T47D (cell line): ENCODE measurements at regions not wholly inside any gene's neighbourhood (a gene's known extent, or its start where the extent isn't known, plus 50 kb on each side); places are given as distances from the start of the nearest gene placed in this dataset.
"Not testable (repeated sequence)": the region's sequence is repeated elsewhere in the genome, so short reads cannot be mapped to it uniquely, and the experiment has no call there.

ENCODE experiments used
- DNase-seq, 2 experiments: peaks; one replicate each; pipeline versions ENCODE4 v3.0.0 to v3.0.0-alpha.2; 2011 to 2012; ENCODE audit warnings: low read depth in 1 of 2, low spot score in 1 of 2
- JUND ChIP-seq: IDR thresholded peaks from 2 replicates; pipeline ENCODE4 v1.6.1; 2012; ENCODE audit warnings: low read depth
- in situ Hi-C: cut with HindIII; loops from 2 replicates; pipeline ENCODE4 v1.10.0; 2016; ENCODE audit warnings: low sequenced_read_pairs, low pct_unique_long_range_greater_than_20kb

DNA sequence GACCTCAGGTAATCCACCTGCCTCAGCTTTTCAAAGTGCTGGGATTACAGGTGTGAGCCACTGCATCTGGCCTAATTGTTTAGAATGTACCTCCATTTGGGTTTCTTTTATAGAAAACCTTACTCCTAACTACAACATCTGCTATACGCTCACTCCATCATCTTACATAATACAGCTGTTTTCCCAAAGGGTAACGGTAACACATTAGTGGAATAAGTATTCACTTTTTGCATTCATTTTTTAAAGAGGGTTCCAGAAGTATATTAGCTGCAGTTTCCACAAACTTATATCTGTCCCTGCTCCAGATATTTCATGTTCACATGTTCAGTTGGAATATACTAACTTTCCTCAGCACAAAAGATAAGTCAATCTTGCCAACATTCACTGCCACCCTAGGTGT lies 640.1 kb upstream of the FSHR start:
- in situ Hi-C loops = no loop called here
- TF ChIP-seq JUND = no peak
- DNase-seq = no peak

DNA sequence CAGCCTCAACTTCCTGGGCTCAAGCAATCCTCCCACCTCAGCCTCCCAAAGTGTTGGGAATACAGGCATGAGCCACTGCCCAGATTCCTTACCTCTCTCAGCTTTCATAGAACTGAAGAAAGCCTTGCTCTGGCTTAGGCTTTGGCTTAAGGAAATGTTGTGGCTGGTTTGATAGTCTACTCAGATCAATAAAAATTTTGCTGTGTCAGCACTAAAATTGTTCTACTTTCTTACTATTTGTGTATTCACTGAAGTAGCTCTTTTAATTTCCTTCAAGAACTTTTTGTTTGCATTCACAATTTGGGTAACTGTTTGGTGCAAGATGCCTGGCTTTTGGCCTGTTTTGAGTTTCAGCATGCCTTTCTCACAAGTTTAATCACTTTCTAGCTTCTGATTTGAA lies 634.0 kb upstream of the FSHR start:
- TF ChIP-seq JUND = no peak
- in situ Hi-C loops = no loop called here
- no peak for DNase-seq

DNA sequence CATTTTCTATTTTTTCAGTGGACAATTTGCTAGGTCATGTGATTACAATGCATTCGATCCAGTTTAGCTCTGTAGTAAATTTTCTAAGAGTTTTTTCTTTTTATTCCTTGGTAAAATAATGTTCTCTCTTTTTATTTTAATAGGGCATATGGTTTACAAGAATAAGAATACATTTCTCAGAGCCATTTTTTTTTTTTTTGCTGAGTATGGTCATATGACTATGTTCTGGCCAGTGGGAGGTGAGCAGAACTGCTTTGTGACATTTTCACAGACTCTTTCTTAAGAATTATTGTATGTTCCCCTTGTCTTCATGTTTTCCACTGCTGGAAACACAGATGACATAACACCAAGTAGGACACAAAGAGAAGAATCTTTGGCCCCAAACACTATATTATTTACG lies 626.6 kb upstream of the FSHR start:
- in situ Hi-C loops = no loop called here
- no peak for TF ChIP-seq JUND
- DNase-seq = no peak

DNA sequence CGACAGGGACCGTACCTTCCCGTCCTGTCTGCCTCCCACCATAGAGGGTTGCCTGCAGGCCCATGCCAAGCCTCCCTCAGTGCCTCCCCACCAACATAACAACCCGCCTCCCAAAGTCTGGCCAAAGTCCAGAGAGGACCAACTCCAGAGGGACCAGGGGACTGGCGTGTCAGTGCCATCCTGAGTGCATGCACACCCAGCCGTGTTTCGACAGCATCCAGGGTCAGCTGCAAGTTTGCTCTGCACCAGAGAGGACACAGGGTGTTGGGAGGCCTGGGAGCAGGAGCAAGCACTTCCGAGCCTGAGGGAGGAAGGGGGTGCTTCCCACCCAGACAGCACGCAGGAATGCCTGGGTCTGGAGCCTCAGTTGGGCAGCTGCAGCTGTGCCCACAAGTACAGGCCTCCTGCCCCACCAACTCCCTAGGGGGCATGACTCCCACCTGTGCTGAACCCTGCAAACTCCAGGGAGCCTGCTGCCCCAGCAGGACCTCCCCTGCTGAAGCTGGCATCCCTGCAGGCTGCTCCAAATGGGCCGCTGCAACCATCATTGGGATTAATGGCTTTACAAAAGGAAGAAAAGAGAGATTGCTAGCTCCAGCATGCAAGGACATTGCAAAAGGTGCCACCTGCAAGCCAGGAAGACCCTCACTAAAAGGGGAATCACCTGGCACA lies 618.1 kb upstream of the FSHR start:
- TF ChIP-seq JUND = no peak
- in situ Hi-C loops = no loop called here
- no peak for DNase-seq

DNA sequence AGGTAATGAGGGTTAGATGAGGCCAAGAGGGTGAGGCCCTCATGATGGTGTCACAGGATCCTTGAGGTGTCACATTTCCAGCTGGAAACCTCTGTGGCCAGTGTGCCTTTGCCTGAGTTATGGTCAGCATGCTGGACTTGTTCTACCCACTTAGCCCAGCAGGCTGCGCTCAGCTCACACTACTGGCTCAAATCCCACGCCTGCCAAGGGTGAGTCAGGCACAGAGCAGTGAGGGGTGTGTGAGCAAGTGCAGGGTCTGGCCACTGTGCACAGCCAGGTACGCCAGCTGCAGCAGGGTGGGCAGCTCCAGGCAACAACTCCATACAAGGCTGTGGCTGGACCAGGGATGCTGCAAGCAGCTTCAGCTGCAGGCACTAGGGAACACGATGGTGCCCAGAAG lies 616.6 kb upstream of the FSHR start:
- DNase-seq = peak in 1 of 2 experiments; percentile 49
- in situ Hi-C loops = no loop called here
- no peak for TF ChIP-seq JUND

DNA sequence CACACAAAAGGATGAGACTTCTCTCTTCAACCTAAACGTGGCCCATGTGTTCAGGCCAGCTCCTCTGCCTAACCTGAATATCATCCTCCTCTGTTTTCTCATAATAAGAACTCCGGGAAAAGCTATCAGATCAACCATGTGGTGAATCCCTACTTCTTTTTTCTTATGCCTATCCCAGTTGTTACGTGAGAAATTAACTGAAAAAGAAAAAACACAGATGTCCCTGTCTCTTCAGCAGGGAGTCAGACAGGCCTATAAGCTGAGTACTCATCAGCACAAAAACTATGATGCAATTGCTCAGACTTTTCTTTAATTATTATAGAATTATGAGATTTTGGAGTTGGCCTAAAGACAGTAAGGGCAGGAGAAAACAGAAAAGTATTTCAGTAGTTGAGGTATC lies 613.0 kb upstream of the FSHR start:
- in situ Hi-C loops = no loop called here
- TF ChIP-seq JUND = no peak
- DNase-seq = no peak

DNA sequence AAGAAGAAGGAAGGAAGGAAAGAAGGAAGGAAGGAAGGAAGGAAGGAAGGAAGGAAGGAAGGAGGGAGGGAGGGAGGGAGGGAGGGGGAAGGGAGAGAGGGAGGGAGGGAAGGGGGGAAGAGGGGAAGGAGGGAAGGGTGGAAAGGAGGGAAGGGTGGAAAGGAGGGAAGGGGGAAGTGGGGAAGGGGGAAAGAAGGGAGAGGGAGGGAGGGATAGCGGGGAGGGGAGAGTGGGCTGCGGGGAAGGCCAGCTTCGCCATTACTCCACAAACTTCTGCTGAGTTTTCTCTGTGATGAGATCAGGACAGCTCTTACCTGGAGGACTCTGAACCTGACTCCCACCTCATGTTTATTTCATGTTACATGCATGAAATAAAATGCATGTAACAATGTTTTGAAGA lies 601.5 kb upstream of the FSHR start:
- DNase-seq = no peak
- in situ Hi-C loops = no loop called here
- no peak for TF ChIP-seq JUND

DNA sequence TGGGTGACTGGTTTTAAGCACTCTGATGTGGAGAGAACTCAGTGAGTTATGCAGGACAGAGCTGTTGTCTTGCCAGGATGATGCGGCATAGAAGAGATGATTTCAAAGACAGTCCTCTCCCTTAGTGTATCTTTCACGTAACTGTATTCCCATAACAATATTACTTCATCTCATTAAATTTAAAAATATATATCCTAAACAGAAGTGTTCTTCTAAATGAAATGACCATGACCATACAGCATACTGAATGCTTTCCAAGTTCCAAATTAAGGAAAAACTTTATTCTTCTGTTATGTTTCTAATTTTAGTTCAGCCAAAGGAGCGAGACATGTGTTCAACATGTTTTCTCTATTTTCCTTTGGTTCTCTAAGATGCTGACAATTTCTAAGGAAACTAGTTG lies 600.1 kb upstream of the FSHR start:
- in situ Hi-C loops = no loop called here
- DNase-seq = no peak
- no peak for TF ChIP-seq JUND

DNA sequence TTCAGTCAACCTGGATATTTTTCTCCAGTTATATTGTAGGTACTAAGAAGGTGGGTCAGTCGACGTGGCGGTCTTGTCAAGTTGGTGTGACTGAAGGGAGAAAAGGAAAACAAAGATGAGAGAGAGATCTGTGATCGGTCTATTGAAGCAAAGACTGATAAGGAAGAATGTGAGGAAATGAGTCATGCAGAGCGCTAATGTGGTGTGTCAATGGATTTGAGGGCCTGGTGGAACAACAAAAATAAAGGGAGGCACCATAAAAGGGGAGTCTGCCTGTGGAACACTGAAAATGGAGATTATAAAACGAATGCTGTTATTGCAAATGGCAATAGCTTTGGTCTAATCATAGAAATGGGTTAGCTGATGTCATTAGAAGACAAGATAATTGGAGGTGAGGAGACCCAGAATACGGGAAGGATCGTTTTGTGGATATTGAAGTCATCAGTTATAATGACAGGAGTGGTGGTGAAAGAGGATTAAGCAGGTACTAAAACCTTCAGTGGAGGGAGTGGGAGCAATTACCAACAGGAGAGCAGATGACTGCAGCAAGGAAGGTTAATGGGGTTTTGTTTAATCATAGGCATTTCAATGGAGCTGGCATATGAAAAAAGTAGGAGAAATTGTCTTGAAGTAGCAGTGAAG lies 599.1 kb upstream of the FSHR start:
- in situ Hi-C loops = no loop called here

DNA sequence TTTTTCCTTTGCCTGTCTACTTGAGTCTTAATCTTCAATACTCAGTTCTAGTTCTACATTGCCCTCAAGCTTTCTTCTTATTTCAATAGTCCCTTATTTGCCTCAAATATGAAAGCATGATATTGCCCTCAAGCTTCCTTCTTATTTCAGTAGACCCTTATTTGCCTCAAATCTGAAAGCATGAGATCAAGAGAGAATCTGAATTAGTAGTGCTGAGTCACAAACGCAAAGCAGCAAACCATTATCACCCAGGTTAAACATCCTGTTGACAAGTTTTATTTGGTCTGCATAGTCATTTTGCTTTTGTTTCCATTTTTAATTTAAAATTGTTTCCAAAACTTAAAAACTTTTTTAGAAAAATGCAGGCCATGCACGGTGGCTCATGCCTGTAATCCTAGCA lies 583.3 kb upstream of the FSHR start:
- no peak for TF ChIP-seq JUND
- in situ Hi-C loops = no loop called here
- no peak for DNase-seq

More for the DNA sequence above, 599.1 kb upstream of the FSHR start:
- TF ChIP-seq JUND = no peak
- no peak for DNase-seq

DNA sequence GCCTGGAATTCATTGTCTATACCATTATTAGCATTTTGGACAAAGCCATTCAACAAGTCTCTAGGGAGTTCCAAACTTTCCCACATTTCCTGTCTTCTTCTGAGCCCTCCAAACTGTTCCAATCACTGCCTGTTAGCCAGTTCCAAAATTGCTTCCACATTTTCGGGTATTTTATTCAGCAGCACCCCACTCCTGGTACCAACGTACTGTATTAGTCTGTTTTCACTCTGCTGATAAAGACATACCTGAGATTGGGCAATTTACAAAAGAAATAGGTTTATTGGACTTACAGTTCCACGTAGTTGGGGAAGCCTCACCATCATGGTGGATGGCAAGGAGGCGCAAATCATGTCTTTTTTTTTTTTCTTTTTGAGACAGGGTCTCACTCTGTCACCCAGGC lies 578.6 kb upstream of the FSHR start:
- DNase-seq, in situ Hi-C loops: not testable (repeated sequence)

DNA sequence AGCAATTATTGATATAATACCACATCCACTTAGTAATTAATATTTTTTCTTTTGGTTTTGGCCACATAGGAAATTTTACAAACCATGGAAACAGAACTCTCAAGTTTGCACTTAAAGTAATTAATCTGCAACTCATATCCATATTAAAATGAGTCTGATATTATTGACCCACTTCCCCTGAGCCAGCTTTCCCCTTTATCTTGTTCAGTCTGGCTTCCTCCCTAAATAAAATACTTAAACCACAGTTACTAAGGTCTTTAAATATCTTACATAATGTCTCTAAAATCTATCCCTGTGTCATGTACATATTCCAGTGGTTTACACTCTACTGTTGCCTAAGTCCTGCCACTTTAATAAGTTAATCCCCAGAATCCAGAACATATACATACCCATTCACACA lies 564.9 kb upstream of the FSHR start:
- TF ChIP-seq JUND = no peak
- in situ Hi-C loops = no loop called here
- no peak for DNase-seq

DNA sequence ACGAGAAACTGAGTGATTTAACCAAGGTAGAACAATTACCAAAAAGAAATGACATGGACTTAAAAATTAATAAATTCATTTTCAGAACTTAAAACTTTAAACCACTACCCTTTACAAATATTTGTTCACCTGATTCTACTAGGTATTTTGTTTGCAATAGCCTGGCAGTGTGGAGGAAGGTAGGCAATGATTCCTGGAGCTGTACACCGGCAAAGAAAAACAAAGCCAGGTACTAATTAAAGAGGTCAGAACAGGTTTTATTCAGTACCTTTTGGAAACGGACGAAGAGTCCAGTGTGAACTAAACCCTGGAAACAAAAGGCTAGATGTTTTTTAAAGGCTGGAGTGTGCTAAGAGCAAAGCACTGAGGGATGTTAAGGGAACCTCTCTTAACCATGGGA lies 561.3 kb upstream of the FSHR start:
- in situ Hi-C loops = no loop called here
- DNase-seq = peak in 1 of 2 experiments; percentile 30
- no peak for TF ChIP-seq JUND

DNA sequence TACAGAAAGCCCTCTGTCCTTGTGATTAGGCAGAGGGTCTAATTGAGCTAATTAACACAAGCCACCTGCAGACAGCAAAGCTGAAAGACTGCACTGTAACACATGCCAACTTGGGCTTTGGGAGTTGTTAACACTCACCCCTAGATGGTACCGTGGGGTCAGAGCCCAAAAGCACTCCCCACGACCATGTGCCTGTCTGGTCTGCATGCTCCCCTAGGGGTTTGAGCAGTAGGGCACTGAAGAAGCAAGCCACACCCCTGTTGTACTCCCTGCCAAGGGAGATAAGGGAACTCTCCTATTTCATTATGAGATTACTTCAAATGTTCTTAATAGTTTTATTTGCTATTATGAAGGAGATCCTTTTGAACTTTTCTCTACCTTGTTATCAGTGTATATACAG lies 560.1 kb upstream of the FSHR start:
- in situ Hi-C loops = no loop called here
- no peak for TF ChIP-seq JUND
- DNase-seq = no peak
